ENCODE measurements at regions not wholly inside any gene's neighbourhood (a gene's known extent, or its start where the extent isn't known, plus 50 kb on each side); places are given as distances from the start of the nearest gene placed in this dataset.

DNA sequence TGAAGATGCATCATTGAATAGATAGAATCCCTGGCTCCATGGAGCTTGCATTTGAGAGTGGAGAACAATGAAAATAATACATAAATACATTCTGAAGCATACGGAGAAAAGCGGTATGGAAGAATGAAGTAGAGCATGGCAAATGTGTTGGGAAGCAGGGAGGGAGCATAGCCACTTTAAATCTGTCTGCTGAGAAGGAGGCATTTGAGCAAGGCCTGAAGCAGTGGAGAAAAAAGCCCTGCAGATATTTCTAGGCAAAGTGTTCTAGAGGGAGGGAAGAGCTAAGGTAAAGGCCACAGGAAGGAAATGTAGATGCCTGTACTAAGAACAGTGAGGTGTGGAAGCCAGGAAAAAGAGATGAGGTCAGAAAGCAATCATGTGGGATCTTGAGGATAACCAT is 484.8 kb downstream of the CNTN3 start:
- H3K4me2 ChIP-seq (ENCODE audit: low read length): no peak overlapping the region
- H3K4me1 ChIP-seq (ENCODE audit: control insufficient read depth, insufficient read depth, low read length): no peaks in the 10 kb centered on the region
- H3K9ac ChIP-seq (ENCODE audit: low read depth, low read length): no peak overlapping the region

DNA sequence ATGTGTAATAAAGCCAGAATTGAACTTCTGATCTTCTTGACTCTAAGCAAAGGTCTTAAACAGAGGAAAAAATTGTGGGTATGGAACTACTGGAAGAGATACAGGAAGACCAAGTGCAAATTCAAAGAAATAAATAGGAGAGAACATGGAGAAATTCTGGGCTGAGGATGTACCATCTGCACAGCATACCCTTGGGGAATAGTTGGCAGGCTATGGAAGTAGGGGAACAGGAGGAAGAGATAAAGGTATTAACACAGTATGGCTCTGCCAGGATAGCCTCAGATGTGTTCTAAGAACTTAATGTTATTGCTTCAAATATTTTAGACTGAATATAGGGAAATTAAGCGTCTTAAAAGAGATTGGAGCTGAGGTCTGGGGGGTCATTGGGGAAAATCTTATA is 485.4 kb downstream of the CNTN3 start:
- Histone ChIP-seq H3K9me3 (replicated peaks; ENCODE audit: low read length) (no peaks in the 10 kb centered on the region), H3K9ac (ENCODE audit: low read depth, low read length) (no peak overlapping the region), H3K4me3 (ENCODE audit: low read length) (no peak overlapping the region), H3K4me1 (ENCODE audit: control insufficient read depth, insufficient read depth, low read length) (no peaks in the 10 kb centered on the region), H3K36me3 (ENCODE audit: insufficient read depth, low read length) (no peaks in the 10 kb centered on the region), H3K27me3 (ENCODE audit: control insufficient read depth, insufficient read depth, low read length) (no peaks in the 10 kb centered on the region), H3K4me2 (ENCODE audit: low read length) (no peak overlapping the region)

More for the DNA sequence above, 484.8 kb downstream of the CNTN3 start:
- no peaks in the 10 kb centered on the region for H3K36me3 ChIP-seq (ENCODE audit: insufficient read depth, low read length)
- H3K4me3 ChIP-seq (ENCODE audit: low read length): no peak overlapping the region
- H3K27me3 ChIP-seq (ENCODE audit: control insufficient read depth, insufficient read depth, low read length): no peaks in the 10 kb centered on the region
- H3K9me3 ChIP-seq (replicated peaks; ENCODE audit: low read length): no peaks in the 10 kb centered on the region

DNA sequence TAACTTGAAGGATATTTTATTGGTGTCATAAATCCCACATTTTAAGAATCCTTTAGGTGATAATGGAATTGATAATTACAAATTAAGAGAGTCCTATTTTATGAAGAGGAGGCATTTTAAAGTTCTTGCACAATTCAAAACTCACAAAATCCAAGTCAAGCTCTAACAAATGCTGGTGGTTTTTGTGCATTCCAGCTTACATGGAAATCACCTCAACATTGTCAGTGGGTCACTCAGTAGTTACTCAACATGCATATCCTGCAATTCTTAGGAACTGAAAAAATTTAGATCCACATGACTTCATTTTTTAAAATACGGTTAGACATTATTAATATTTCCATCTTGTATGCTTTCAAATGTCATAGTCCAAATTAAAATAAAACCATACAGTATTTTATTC is 487.2 kb downstream of the CNTN3 start:
- no peaks in the 10 kb centered on the region for H3K36me3 ChIP-seq (ENCODE audit: insufficient read depth, low read length)
- H3K9me3 ChIP-seq (replicated peaks; ENCODE audit: low read length): no peaks in the 10 kb centered on the region
- peaks cover 6% of the 10 kb centered on the region for H3K4me1 ChIP-seq (ENCODE audit: control insufficient read depth, insufficient read depth, low read length)
- H3K27me3 ChIP-seq (ENCODE audit: control insufficient read depth, insufficient read depth, low read length): no peaks in the 10 kb centered on the region
- no peak overlapping the region for H3K9ac ChIP-seq (ENCODE audit: low read depth, low read length)
- H3K4me2 ChIP-seq (ENCODE audit: low read length): no peak overlapping the region
- H3K4me3 ChIP-seq (ENCODE audit: low read length): no peak overlapping the region

DNA sequence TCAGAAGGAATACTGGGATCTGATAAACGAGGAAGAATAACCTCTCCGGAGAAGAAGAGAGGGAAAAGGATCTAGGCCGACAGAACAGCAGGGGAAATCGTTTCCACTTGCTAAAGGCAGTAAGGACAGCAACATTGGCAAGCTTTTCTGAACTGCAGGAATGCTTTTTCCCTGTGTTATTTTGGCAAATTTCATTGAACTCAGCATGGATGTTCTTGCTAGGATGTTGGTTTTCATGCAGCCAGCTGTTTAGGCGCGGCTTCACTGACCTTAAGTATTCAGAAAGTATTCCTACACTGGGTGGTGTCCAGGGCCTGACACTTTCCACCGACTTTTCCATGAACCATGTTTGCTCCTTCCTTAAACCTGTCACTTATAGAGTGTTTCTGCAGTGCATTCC is 489.7 kb downstream of the CNTN3 start:
- Histone ChIP-seq H3K9me3 (replicated peaks; ENCODE audit: low read length) (no peaks in the 10 kb centered on the region), H3K9ac (ENCODE audit: low read depth, low read length) (no peak overlapping the region), H3K4me3 (ENCODE audit: low read length) (no peak overlapping the region), H3K36me3 (ENCODE audit: insufficient read depth, low read length) (no peaks in the 10 kb centered on the region), H3K4me1 (ENCODE audit: control insufficient read depth, insufficient read depth, low read length) (peaks cover 12% of the 10 kb centered on the region), H3K27me3 (ENCODE audit: control insufficient read depth, insufficient read depth, low read length) (no peaks in the 10 kb centered on the region), H3K4me2 (ENCODE audit: low read length) (no peak overlapping the region)

DNA sequence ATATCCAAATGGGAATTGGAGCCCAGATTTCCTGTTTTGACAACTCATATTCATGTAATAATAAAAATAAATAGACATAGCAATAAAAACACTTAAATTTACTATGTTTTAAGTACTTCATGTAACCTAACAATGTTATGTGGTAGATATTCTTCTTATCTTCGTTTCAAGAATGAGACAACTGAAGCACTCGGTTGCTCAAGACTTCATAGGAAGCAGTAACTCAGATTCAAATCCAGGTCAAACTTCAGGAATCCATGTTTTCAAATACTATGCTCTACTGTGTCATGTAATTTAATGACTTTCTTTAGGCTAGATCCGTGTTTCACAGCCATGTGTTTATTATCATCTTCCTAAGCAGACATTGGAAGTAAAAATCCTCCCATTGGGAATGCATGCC is 492.2 kb downstream of the CNTN3 start:
- Histone ChIP-seq H3K4me1 (ENCODE audit: control insufficient read depth, insufficient read depth, low read length) (peaks cover 26% of the 10 kb centered on the region), H3K27me3 (ENCODE audit: control insufficient read depth, insufficient read depth, low read length) (no peaks in the 10 kb centered on the region), H3K4me3 (ENCODE audit: low read length) (no peak overlapping the region), H3K4me2 (ENCODE audit: low read length) (peak overlapping the region; percentile 67), H3K9me3 (replicated peaks; ENCODE audit: low read length) (no peaks in the 10 kb centered on the region), H3K36me3 (ENCODE audit: insufficient read depth, low read length) (no peaks in the 10 kb centered on the region), H3K9ac (ENCODE audit: low read depth, low read length) (no peak overlapping the region)

DNA sequence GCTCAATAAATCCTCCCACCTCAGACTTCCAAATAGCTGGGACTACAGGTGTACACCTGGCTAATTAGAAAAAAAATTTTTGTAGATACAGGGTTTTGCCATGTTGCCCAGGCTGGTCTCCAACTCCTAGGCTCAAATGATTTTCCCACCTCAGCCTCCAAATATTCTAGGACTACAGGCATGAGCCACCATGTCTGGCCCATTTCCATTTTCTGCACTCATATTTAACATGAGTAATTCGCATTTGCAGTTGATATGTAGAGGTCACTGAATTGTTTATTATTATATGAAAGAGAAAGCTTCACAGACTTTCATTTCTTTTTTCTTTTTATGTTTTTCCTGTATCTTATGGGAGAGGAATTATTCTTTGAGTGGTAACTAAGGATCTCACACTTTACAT is 492.7 kb downstream of the CNTN3 start:
- Histone ChIP-seq H3K9ac (ENCODE audit: low read depth, low read length) (no peak overlapping the region), H3K27me3 (ENCODE audit: control insufficient read depth, insufficient read depth, low read length) (no peaks in the 10 kb centered on the region), H3K4me2 (ENCODE audit: low read length) (peak overlapping the region; percentile 67), H3K36me3 (ENCODE audit: insufficient read depth, low read length) (no peaks in the 10 kb centered on the region), H3K4me3 (ENCODE audit: low read length) (no peak overlapping the region), H3K4me1 (ENCODE audit: control insufficient read depth, insufficient read depth, low read length) (peaks cover 26% of the 10 kb centered on the region), H3K9me3 (replicated peaks; ENCODE audit: low read length) (no peaks in the 10 kb centered on the region)

DNA sequence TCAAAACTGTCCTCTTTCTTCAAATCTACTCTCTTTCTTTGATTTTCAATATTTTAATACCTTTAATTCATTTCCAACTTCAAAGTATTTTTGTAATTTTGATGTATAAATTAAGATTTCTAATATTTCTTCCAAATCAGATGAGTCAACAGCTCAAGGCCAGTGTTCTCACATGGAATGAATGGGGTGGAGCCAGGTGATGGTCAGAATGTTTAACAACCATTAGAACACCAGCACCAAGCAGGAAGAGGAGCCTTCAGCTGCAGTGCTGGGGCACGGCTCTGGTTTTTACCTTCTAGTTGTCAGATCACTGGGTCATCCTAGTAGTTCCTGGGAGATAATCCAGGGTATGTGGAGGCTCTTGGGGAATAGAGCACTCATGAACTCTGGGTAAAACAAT is 494.5 kb upstream of the PDZRN3 start:
- Histone ChIP-seq H3K9me3 (replicated peaks; ENCODE audit: low read length) (no peaks in the 10 kb centered on the region), H3K4me3 (ENCODE audit: low read length) (no peak overlapping the region), H3K4me1 (ENCODE audit: control insufficient read depth, insufficient read depth, low read length) (peaks cover 26% of the 10 kb centered on the region), H3K4me2 (ENCODE audit: low read length) (peak overlapping the region; percentile 52), H3K36me3 (ENCODE audit: insufficient read depth, low read length) (no peaks in the 10 kb centered on the region), H3K9ac (ENCODE audit: low read depth, low read length) (peak overlapping the region; percentile 5), H3K27me3 (ENCODE audit: control insufficient read depth, insufficient read depth, low read length) (no peaks in the 10 kb centered on the region)

DNA sequence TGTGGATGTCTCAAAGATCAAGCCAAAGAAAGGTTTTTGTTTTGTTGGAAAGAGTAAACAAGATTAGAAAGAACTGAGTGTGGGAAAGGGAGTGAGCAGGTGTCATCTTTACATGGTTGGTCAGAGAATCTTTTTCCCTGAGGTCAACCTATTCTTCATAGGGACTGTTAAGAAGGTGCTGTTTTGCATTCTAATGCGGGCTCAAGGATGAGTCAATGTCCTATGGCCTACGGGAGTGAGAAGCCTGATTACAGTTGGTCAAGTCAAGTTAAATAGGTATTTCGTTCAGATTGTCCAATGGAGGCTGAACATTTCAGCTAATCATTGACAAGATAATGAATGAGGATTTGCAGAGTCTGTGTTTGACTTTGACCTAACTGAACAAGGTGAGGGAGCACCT is 491.2 kb upstream of the PDZRN3 start:
- H3K4me1 ChIP-seq (ENCODE audit: control insufficient read depth, insufficient read depth, low read length): peaks cover 16% of the 10 kb centered on the region

DNA sequence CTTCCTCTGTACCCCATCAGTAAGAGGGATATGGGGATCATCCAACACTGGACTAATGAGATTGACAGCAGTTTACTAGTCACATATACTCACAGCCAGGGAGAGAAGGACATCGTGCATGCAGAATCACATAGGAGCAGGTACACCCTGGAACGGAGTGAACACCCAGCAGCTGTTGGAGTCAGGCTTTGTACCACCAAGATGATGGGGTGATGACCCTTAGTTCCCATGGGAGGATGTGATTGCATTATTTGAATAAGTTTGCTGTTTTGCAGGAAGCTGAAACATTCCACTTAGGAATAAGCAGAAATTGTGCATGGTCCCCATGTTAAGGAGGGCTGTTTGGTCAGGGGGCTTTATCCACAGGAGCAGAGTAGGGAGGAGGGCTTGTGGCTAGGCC is 482.7 kb upstream of the PDZRN3 start:
- H3K4me3 ChIP-seq (ENCODE audit: low read length): no peak overlapping the region
- H3K4me1 ChIP-seq (ENCODE audit: control insufficient read depth, insufficient read depth, low read length): peaks cover 6% of the 10 kb centered on the region
- no peak overlapping the region for H3K4me2 ChIP-seq (ENCODE audit: low read length)
- no peaks in the 10 kb centered on the region for H3K36me3 ChIP-seq (ENCODE audit: insufficient read depth, low read length)
- no peak overlapping the region for H3K9ac ChIP-seq (ENCODE audit: low read depth, low read length)
- no peaks in the 10 kb centered on the region for H3K9me3 ChIP-seq (replicated peaks; ENCODE audit: low read length)
- no peaks in the 10 kb centered on the region for H3K27me3 ChIP-seq (ENCODE audit: control insufficient read depth, insufficient read depth, low read length)

More for the DNA sequence above, 491.2 kb upstream of the PDZRN3 start:
- Histone ChIP-seq H3K36me3 (ENCODE audit: insufficient read depth, low read length) (no peaks in the 10 kb centered on the region), H3K9ac (ENCODE audit: low read depth, low read length) (no peak overlapping the region), H3K4me3 (ENCODE audit: low read length) (no peak overlapping the region), H3K9me3 (replicated peaks; ENCODE audit: low read length) (no peaks in the 10 kb centered on the region), H3K27me3 (ENCODE audit: control insufficient read depth, insufficient read depth, low read length) (no peaks in the 10 kb centered on the region), H3K4me2 (ENCODE audit: low read length) (no peak overlapping the region)

DNA sequence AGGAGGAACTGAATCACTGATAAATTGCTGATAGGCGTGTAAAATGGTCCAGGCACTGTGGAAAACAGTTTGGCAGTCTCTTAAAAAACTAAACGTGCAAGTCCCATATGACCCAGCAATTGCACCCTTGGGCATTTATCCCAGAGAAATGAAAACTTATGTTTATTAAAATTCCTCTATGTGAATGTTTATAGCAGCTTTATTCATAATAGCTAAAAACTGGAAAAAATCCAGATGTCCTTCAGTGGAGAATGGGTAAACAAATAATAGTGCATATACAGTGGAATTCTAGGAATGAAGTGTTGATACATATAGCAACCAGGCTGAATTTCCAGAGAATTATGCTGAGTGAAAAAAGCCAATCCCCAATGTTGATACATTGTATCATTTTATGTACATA is 482.2 kb upstream of the PDZRN3 start:
- Histone ChIP-seq H3K36me3 (ENCODE audit: insufficient read depth, low read length) (no peaks in the 10 kb centered on the region), H3K4me3 (ENCODE audit: low read length) (no peak overlapping the region), H3K4me1 (ENCODE audit: control insufficient read depth, insufficient read depth, low read length) (peaks cover 6% of the 10 kb centered on the region)

DNA sequence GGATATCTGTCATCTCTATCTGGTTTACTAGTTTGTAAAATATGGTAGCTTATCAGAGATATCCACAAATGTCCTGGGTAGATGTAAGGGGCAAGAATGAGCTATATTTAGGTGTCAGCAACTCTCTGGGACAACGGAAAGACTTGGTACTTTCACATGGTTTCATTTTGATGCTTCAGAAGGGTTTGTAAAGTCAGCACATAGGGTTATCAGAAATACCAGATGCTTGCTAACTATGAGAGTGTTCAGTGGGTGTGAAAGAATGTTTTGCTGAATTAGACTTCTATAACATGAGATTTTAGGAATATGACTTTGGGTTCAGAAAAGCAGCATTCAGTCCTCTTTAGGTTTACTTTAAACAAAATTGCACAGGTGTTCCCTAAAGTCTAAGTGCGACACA is 466.5 kb upstream of the PDZRN3 start:
- no peaks in the 10 kb centered on the region for H3K9me3 ChIP-seq (replicated peaks; ENCODE audit: low read length)
- H3K9ac ChIP-seq (ENCODE audit: low read depth, low read length): no peak overlapping the region
- H3K4me3 ChIP-seq (ENCODE audit: low read length): no peak overlapping the region
- H3K27me3 ChIP-seq (ENCODE audit: control insufficient read depth, insufficient read depth, low read length): no peaks in the 10 kb centered on the region
- H3K4me1 ChIP-seq (ENCODE audit: control insufficient read depth, insufficient read depth, low read length): peaks cover 16% of the 10 kb centered on the region
- no peaks in the 10 kb centered on the region for H3K36me3 ChIP-seq (ENCODE audit: insufficient read depth, low read length)
- no peak overlapping the region for H3K4me2 ChIP-seq (ENCODE audit: low read length)

More for the DNA sequence above, 482.2 kb upstream of the PDZRN3 start:
- H3K9ac ChIP-seq (ENCODE audit: low read depth, low read length): no peak overlapping the region
- H3K27me3 ChIP-seq (ENCODE audit: control insufficient read depth, insufficient read depth, low read length): no peaks in the 10 kb centered on the region
- H3K4me2 ChIP-seq (ENCODE audit: low read length): no peak overlapping the region
- H3K9me3 ChIP-seq (replicated peaks; ENCODE audit: low read length): no peaks in the 10 kb centered on the region

DNA sequence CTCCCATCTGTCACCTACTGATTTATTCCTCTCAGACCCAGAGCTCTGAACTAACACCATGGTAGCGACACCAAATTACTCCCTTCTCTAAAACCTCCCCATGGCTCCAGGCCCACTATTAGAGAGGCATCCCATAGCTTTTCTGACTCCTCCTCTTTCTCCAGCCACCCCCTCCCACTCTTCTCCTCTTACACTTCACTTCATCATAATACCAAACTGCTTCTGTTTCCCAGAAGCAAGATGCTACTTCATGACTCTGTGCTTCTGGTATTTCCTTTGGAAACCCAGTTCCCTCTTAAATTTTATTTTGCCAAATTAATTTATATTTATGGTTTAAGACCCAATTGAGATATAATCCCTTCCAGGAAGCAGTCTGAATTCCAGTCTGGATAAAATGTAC is 465.1 kb upstream of the PDZRN3 start:
- Histone ChIP-seq H3K4me2 (ENCODE audit: low read length) (peak overlapping the region; percentile 48), H3K36me3 (ENCODE audit: insufficient read depth, low read length) (no peaks in the 10 kb centered on the region), H3K4me1 (ENCODE audit: control insufficient read depth, insufficient read depth, low read length) (peaks cover 16% of the 10 kb centered on the region), H3K9me3 (replicated peaks; ENCODE audit: low read length) (no peaks in the 10 kb centered on the region), H3K4me3 (ENCODE audit: low read length) (no peak overlapping the region), H3K9ac (ENCODE audit: low read depth, low read length) (no peak overlapping the region), H3K27me3 (ENCODE audit: control insufficient read depth, insufficient read depth, low read length) (no peaks in the 10 kb centered on the region)
